Tibial nerve (tissue), 4 donors: ENCODE measurements at regions not wholly inside any gene's neighbourhood (a gene's known extent, or its start where the extent isn't known, plus 50 kb on each side); places are given as distances from the start of the nearest gene placed in this dataset.

Experiments
- DNase-seq, 2 donors: peaks; one replicate each; pipeline ENCODE4 v3.0.0-alpha.2; 2019; ENCODE audit warnings: low spot score in 2 of 2
- H3K27ac ChIP-seq, 4 donors: fragments of 200-600 bp; sonication (generic) in 3 of 4; one replicate each; pipeline ENCODE4 v1.5.1; 2017 to 2019; ENCODE audit warnings: mild to moderate bottlenecking in 1 of 4
- H3K27me3 ChIP-seq, 2 donors: fragments of 200-600 bp; sonication (generic) in 1 of 2; one replicate each; pipeline versions ENCODE4 v1.5.1 to v1.6.0; 2017 to 2019
- H3K36me3 ChIP-seq, 3 donors: fragments of 200-600 bp; sonication (generic); one replicate each; pipeline ENCODE4 v1.5.1; 2018 to 2019
- H3K4me1 ChIP-seq, 4 donors: fragments of 200-600 bp; sonication (generic) in 3 of 4; one replicate each; pipeline ENCODE4 v1.5.1; 2017 to 2019
- H3K4me3 ChIP-seq, 4 donors: fragments of 200-600 bp; sonication (generic) in 3 of 4; one replicate each; pipeline ENCODE4 v1.5.1; 2017 to 2019; ENCODE audit warnings: mild to moderate bottlenecking in 1 of 4, moderate library complexity in 1 of 4
- H3K9me3 ChIP-seq, 4 donors: fragments of 200-600 bp; sonication (generic) in 3 of 4; one replicate each; pipeline ENCODE4 v1.5.1; 2017 to 2019
- CTCF ChIP-seq, 5 experiments: fragments of 200-600 bp in 3 of 5; fragments of 450-650 bp in 2 of 5; sonication (generic) in 3 of 5; IDR thresholded peaks; one replicate each; pipeline ENCODE4 v1.5.1; 2016 to 2019; ENCODE audit warnings: antibody characterized with exemption in 5 of 5, mild to moderate bottlenecking in 3 of 5, moderate library complexity in 2 of 5
- EP300 ChIP-seq, 2 donors: sonication (generic); formaldehyde crosslinking; IDR thresholded peaks; one replicate each; pipeline ENCODE4 v1.6.1; 2017; ENCODE audit warnings: antibody characterized with exemption in 2 of 2, mild to moderate bottlenecking in 1 of 2
- POLR2A ChIP-seq, 2 donors: fragments of 450-650 bp; IDR thresholded peaks; one replicate each; pipeline ENCODE4 v1.6.1; 2017; ENCODE audit warnings: antibody characterized with exemption in 2 of 2, mild to moderate bottlenecking in 2 of 2, moderate library complexity in 2 of 2
- WGBS, 2 donors: methylation state at CpG; one replicate each; pipeline ENCODE4 v1.1.5; 2018; 5-methylcytosine and 5-hydroxymethylcytosine counted together

DNA sequence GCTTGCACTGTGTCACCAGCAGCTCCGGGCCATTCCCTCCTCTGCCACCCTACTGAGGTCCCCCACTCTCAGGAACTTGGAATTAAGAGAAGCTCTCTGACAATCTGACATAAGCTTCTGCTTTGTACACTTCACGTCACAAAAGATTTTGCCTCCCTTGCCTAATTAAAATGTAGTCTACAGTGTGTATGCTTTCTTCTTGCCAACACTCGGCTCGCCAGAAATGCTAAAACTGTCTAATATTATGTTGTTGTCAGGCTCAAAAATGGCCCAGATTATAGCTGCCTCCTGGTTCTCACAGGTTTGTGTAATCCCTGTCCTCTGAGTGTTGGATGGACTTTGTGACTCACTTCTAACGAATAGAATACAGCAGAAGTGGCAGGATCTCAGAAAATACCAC lies 474.7 kb downstream of the MBD2 start:
- WGBS, 2 donors = 80 to 89% methylated on average over 5 of the region's 5 CpGs
- no peak for TF ChIP-seq POLR2A (IDR thresholded peaks at IDR 0.05)
- TF ChIP-seq CTCF (IDR thresholded peaks at IDR 0.05) = no peak
- no peak for TF ChIP-seq EP300 (IDR thresholded peaks at IDR 0.05)
- Histone ChIP-seq H3K4me3 (no peak overlapping the region), H3K9me3 (no peaks in the 10 kb centered on the region), H3K27ac (no peak overlapping the region), H3K36me3 (no peaks in the 10 kb centered on the region), H3K4me1 (peaks cover 0 to 6% (median 0%) of the 10 kb centered on the region in 4 donors), H3K27me3 (no peaks in the 10 kb centered on the region)
- DNase-seq = no peak

DNA sequence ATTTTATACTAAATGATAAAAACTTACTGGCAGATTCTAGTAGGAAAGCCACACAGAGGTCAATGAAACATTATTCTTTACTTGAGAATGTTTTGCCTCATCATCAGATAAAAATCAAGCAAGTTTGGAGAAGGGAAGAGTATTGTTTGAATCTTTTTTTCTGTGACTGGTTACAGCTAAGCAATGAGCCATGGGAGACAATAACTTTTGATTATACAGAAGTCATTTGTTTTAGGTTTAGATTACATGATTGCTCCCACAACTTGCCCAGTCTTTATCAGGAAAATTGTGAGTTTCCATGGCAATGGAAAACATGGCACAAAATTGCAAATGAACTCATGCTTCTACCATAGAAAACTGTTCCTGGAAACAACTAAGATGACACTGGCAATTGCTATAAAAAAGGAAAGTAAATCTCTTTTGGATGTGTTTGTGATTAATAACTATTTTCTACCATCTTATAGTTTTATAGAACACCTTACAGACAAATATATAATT lies 476.8 kb downstream of the MBD2 start:
- H3K4me1 ChIP-seq = no peaks in the 10 kb centered on the region
- TF ChIP-seq CTCF (IDR thresholded peaks at IDR 0.05) (no peak), EP300 (IDR thresholded peaks at IDR 0.05) (no peak), POLR2A (IDR thresholded peaks at IDR 0.05) (no peak)

DNA sequence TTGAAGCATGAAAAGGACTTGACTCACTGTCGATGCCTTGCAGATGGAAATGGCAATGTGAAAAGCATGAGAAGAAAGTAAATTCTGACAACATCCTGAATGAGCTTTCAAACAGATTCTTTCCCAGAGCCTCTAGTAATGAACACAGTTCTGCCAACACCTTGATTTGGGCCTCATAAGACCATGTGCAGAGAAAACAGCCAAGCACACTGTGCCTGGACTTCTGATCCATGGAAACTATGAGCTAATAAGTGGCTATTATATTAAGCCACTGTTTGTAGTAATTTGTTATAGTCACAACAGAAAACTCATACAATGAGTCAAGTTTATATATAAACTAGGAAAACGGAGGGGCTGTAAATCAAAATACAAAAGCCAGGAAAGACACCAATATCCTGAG lies 477.3 kb downstream of the MBD2 start:
- Histone ChIP-seq H3K9me3 (no peaks in the 10 kb centered on the region), H3K27ac (no peak overlapping the region), H3K4me1 (no peaks in the 10 kb centered on the region), H3K36me3 (no peaks in the 10 kb centered on the region), H3K27me3 (no peaks in the 10 kb centered on the region), H3K4me3 (no peak overlapping the region)
- TF ChIP-seq CTCF (IDR thresholded peaks at IDR 0.05) (no peak), POLR2A (IDR thresholded peaks at IDR 0.05) (no peak), EP300 (IDR thresholded peaks at IDR 0.05) (no peak)
- WGBS, 2 donors = 56 to 64% methylated on average over 2 of the region's 2 CpGs
- no peak for DNase-seq

More for the DNA sequence above, 476.8 kb downstream of the MBD2 start:
- DNase-seq = no peak
- no peak overlapping the region for H3K27ac ChIP-seq
- no peak overlapping the region for H3K4me3 ChIP-seq
- no peaks in the 10 kb centered on the region for H3K9me3 ChIP-seq
- H3K27me3 ChIP-seq = no peaks in the 10 kb centered on the region
- H3K36me3 ChIP-seq = no peaks in the 10 kb centered on the region

DNA sequence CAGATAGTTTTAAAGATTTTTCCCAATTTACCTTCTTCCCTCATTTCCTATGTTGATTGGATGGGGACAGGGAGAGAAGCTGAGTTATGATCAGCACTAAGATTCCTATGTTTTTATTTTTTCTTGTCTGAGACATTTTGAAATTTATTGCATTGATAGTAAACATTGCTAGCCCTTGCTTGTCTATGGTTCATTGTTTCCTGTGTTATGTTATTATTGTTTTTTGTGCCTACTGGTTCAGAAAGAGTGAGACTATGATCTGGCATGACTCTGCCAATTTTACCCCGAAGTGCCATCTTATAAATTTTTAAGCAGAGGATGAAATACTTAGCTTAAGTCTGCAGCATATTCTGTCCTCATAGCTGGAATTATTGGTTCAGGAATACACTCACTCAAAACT lies 478.5 kb downstream of the MBD2 start:
- Histone ChIP-seq H3K36me3 (no peaks in the 10 kb centered on the region), H3K4me3 (no peak overlapping the region), H3K27me3 (no peaks in the 10 kb centered on the region), H3K27ac (no peak overlapping the region), H3K4me1 (no peaks in the 10 kb centered on the region), H3K9me3 (no peaks in the 10 kb centered on the region)
- TF ChIP-seq EP300 (IDR thresholded peaks at IDR 0.05) = no peak
- TF ChIP-seq CTCF (IDR thresholded peaks at IDR 0.05) = no peak
- TF ChIP-seq POLR2A (IDR thresholded peaks at IDR 0.05) = no peak
- 36 to 48% methylated on average over 1 of the region's 1 CpG for WGBS, 2 donors
- DNase-seq = no peak

DNA sequence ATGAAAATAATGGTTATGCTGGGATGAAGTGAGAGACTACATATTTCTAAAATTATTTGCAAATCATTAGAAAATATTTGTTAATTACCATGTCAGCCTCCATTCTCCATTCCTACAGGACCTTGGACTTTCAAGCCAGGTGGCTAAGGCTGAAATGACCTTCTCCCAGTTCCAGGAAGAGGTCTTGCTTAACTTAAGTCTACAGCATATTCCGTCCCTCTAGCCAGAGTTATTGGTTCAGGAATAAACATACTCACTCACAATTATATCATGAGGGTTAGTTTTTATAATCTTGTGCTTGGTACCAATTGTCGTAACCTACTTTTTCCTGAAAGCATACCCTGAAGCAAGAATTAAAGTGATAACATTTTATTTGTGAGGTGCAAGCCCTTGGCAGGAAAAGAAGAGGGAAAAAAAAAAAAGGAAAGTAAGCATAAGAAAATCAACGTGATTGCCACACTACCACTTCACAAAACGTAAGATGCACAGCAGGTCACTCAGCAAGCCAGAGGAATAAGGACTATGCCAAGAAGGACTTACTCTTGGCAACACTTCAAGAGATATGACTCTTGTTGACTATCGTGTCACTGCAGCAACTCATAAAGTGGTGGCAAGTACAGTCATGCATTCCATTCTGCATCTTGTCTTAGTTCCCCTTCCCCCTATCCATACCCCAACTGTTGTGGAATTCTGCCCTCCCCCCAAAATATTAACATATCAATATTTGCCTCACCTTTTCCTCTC lies 479.1 kb downstream of the MBD2 start:
- no peaks in the 10 kb centered on the region for H3K4me1 ChIP-seq
- no peak for DNase-seq
- no peaks in the 10 kb centered on the region for H3K9me3 ChIP-seq
- H3K36me3 ChIP-seq = no peaks in the 10 kb centered on the region
- no peak overlapping the region for H3K4me3 ChIP-seq
- H3K27ac ChIP-seq = no peak overlapping the region
- 72 to 75% methylated on average over 5 of the region's 5 CpGs for WGBS, 2 donors
- no peaks in the 10 kb centered on the region for H3K27me3 ChIP-seq
- TF ChIP-seq POLR2A (IDR thresholded peaks at IDR 0.05) = no peak
